ENCODE measurements at regions not wholly inside any gene's neighbourhood (a gene's known extent, or its start where the extent isn't known, plus 50 kb on each side); places are given as distances from the start of the nearest gene placed in this dataset.

GRCh38 chr19:32197896-32198882 lies 147.2 kb upstream of the ZNF507 start:
- DNase-seq: no peak
- intact Hi-C loops (cut with micrococcal nuclease): no loop called here
- CTCF ChIA-PET: no interaction called here
- no peak overlapping the region for H3K4me3 Mint-ChIP-seq
- POLR2A ChIA-PET: no interaction called here
- no peaks in the 10 kb centered on the region for H3K36me3 Mint-ChIP-seq (ENCODE audit: low read depth)
- no peak for TF ChIP-seq CTCF (IDR thresholded peaks at IDR 0.05)
- no peak for ATAC-seq (ENCODE audit: low read depth)
- no peaks in the 10 kb centered on the region for H3K4me1 Mint-ChIP-seq
- no peak overlapping the region for H3K27ac Mint-ChIP-seq
- no peaks in the 10 kb centered on the region for H3K9me3 Mint-ChIP-seq
- H3K27me3 Mint-ChIP-seq: peaks cover 2% of the 10 kb centered on the region

DNA sequence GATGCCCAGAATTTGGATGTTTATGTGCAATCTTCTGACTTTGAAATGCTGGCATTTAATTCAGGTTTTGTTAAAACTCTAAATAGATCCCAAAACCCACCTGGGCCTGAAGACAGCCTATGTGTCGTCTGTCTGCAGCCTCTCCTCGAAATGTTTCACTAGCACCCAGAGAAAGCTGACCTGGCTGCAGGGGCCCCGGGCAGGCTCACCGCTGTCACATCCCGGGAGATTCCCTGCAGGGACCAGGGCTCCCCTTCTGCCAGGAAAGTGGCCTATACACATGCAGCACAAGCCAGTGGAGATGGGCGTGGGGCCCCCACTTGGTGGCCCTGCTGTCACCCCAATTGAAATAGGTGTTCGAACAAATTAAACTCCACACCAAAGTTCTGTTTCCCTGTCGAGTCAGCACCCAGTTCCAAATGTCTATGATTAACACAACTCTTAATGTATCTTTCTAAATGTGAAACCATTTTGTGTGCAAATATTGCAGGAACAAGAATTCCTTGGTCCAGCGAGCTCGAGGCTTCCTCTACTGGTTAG lies 145.8 kb upstream of the ZNF507 start:
- no peaks in the 10 kb centered on the region for H3K4me1 Mint-ChIP-seq
- H3K9me3 Mint-ChIP-seq: no peaks in the 10 kb centered on the region
- H3K27me3 Mint-ChIP-seq: peaks cover 2% of the 10 kb centered on the region
- ATAC-seq (ENCODE audit: low read depth) (no peak), DNase-seq (no peak)
- H3K36me3 Mint-ChIP-seq (ENCODE audit: low read depth): no peaks in the 10 kb centered on the region
- no peak overlapping the region for H3K4me3 Mint-ChIP-seq
- no peak overlapping the region for H3K27ac Mint-ChIP-seq
- POLR2A ChIA-PET: no interaction called here
- CTCF ChIA-PET: no interaction called here
- TF ChIP-seq CTCF (IDR thresholded peaks at IDR 0.05): no peak
- intact Hi-C loops (cut with micrococcal nuclease): no loop called here

DNA sequence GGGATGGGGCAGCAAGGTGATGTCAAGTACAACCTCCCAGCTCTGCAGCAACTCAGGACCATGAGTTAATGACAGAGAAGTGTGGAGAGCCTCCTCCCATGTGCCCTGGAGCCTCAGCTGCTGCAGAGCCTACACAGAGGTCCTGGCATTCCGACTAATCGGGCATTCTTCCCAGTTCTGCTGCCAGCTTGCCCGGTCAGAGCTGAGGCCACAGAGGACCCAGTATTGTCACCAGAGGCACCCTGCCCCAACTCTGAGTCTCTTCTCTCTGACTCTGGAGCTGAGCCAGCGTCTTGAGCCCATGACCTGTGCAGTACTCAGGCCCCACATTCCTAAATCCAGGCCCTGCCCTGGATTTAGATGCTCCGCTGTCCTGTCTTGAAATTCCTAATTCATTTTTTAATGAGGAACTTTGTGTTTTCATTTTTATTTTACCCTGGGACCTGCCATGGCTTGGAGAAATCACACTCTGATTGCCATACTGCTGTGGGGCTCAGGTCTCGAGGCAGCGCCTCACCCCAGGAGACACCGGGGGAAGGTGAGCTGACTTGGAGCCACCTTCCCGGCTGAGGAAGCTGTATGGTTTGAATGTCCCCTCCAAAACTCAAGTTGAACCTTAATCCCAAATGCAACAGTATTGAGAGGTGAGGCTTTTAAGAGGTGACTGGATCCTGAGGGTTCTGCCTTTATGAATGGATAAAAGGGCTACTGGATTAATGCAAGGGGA lies 144.9 kb upstream of the ZNF507 start:
- CTCF ChIA-PET: no interaction called here
- H3K4me3 Mint-ChIP-seq: no peak overlapping the region
- intact Hi-C loops (cut with micrococcal nuclease): no loop called here
- no peak overlapping the region for H3K27ac Mint-ChIP-seq
- H3K36me3 Mint-ChIP-seq (ENCODE audit: low read depth): no peaks in the 10 kb centered on the region
- POLR2A ChIA-PET: no interaction called here
- DNase-seq (no peak), ATAC-seq (ENCODE audit: low read depth) (no peak)
- TF ChIP-seq CTCF (IDR thresholded peaks at IDR 0.05): no peak
- no peaks in the 10 kb centered on the region for H3K9me3 Mint-ChIP-seq
- H3K27me3 Mint-ChIP-seq: peaks cover 2% of the 10 kb centered on the region
- no peaks in the 10 kb centered on the region for H3K4me1 Mint-ChIP-seq

- DNase-seq (no peak), ATAC-seq (ENCODE audit: low read depth) (no peak)
- no peaks in the 10 kb centered on the region for H3K36me3 Mint-ChIP-seq (ENCODE audit: low read depth)
- no peaks in the 10 kb centered on the region for H3K9me3 Mint-ChIP-seq
- H3K27me3 Mint-ChIP-seq: peaks cover 2% of the 10 kb centered on the region
- no peaks in the 10 kb centered on the region for H3K4me1 Mint-ChIP-seq
- ChIA-PET POLR2A (no interaction called here), CTCF (no interaction called here)
- H3K4me3 Mint-ChIP-seq: no peak overlapping the region
- TF ChIP-seq CTCF (IDR thresholded peaks at IDR 0.05): no peak
- H3K27ac Mint-ChIP-seq: no peak overlapping the region
- intact Hi-C loops (cut with micrococcal nuclease): no loop called here
Observed at GRCh38 chr19:32201211-32201610, 144.2 kb upstream of the ZNF507 start.

DNA sequence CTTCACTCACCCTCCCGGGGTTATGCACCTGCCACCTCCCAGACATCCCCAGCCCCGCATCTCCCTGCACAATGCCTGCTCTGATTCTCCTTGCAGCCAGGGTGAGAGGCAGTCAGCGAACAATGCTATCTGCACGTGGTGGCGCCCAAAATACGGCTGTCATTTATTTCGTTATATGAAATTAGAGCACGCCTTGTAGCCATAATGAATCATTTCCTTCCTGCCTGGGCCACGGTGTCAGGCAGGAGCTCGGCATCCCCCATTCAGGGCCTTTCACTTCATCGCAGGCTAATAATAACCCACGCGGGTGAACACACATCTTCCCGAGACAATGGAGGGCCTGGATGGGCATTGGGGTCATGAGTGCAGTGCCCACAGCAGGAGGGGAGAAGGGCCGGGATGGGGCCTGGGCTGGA lies 143.8 kb upstream of the ZNF507 start:
- ATAC-seq (ENCODE audit: low read depth): no peak
- Mint-ChIP-seq H3K9me3 (no peaks in the 10 kb centered on the region), H3K4me3 (no peak overlapping the region), H3K27me3 (peaks cover 2% of the 10 kb centered on the region), H3K4me1 (no peaks in the 10 kb centered on the region), H3K27ac (no peak overlapping the region), H3K36me3 (ENCODE audit: low read depth) (no peaks in the 10 kb centered on the region)
- no peak for TF ChIP-seq CTCF (IDR thresholded peaks at IDR 0.05)
- ChIA-PET POLR2A (no interaction called here), CTCF (interaction anchor here (1.4 kb wide), 1 partner anchor 23 kb away, joined by 4 read pairs; no protein-coding TSS in a partner anchor)
- intact Hi-C loops (cut with micrococcal nuclease): no loop called here
- DNase-seq: no peak
